ENCODE measurements at regions not wholly inside any gene's neighbourhood (a gene's known extent, or its start where the extent isn't known, plus 50 kb on each side); places are given as distances from the start of the nearest gene placed in this dataset.

- Histone ChIP-seq H3K9me2 (no peaks in the 10 kb centered on the region), H3K36me3 (replicated peaks in 1 of 2; ENCODE audit: control insufficient read depth in 1 of 2, insufficient read depth in 2 of 2, low read length in 1 of 2) (no peaks in the 10 kb centered on the region), H3K27me3 (ENCODE audit: insufficient read depth) (no peaks in the 10 kb centered on the region), H4K20me1 (ENCODE audit: insufficient read depth) (no peaks in the 10 kb centered on the region), H3K79me2 (ENCODE audit: insufficient read depth) (no peaks in the 10 kb centered on the region), H3K4me1 (ENCODE audit: control insufficient read depth in 1 of 2, insufficient read depth in 2 of 2, low read depth in 1 of 2, low read length in 1 of 2) (peaks cover 0 to 22% of the 10 kb centered on the region in 2 experiments; a peak in 2 of 4 replicates), H3K9ac (peak overlapping the region; percentile 54; the same call in 1 of the 2 replicates), H3K27ac (ENCODE audit: low read depth in 2 of 2, low read length in 1 of 2) (peak overlapping the region in 1 of 2 experiments; percentile 89; a peak in 2 of 4 replicates), H3K9me3 (no peaks in the 10 kb centered on the region), H3K4me2 (peak overlapping the region; percentile 8; the same call in 1 of the 2 replicates), H3F3A (replicated peaks; ENCODE audit: insufficient read depth) (peaks cover 7% of the 10 kb centered on the region), H3K4me3 (ENCODE audit: low read depth in 2 of 2, low read length in 1 of 2) (no peak overlapping the region), H2AFZ (ENCODE audit: low read depth) (no peak overlapping the region)
- 11% methylated on average over 1 of the region's 1 CpG for WGBS (ENCODE audit: low lambda C conversion rate)
- TF ChIP-seq RCOR1 (IDR thresholded peaks at IDR 0.05; ENCODE audit: low read length), result no peak
- TF ChIP-seq FOXM1 (IDR thresholded peaks at IDR 0.05; ENCODE audit: low read depth), result 0 out of 2 replicates have a peak, but pooled peaks have one; percentile 55
- TF ChIP-seq YY1 (IDR thresholded peaks at IDR 0.05; ENCODE audit: low read depth), result peak; percentile 56; the same call in 1 of the 2 replicates
- no peak for TF ChIP-seq RAD21 (IDR thresholded peaks at IDR 0.05; ENCODE audit: low read length)
- TF ChIP-seq TEAD4 (IDR thresholded peaks at IDR 0.05; ENCODE audit: borderline replicate concordance, insufficient read depth), result peak; percentile 70; the same call in 1 of the 2 replicates
- no peak for TF ChIP-seq REST (IDR thresholded peaks at IDR 0.05; ENCODE audit: low read depth, low read length)
- no peak for TF ChIP-seq SIN3A (IDR thresholded peaks at IDR 0.05; ENCODE audit: borderline replicate concordance, low read depth, low read length)
- TF ChIP-seq MEF2A (IDR thresholded peaks at IDR 0.05; ENCODE audit: borderline replicate concordance, low read depth), result no peak
- TF ChIP-seq MAX (IDR thresholded peaks at IDR 0.05; ENCODE audit: low read depth), result peak; percentile 85
- TF ChIP-seq TCF12 (IDR thresholded peaks at IDR 0.05), result peak; percentile 95
- peak; percentile 49; the same call in 1 of the 2 replicates for TF ChIP-seq ZBTB33 (IDR thresholded peaks at IDR 0.05; ENCODE audit: borderline replicate concordance, low read depth)
- TF ChIP-seq PBX3 (IDR thresholded peaks at IDR 0.05), result peak; percentile 92
- TF ChIP-seq NFIC (IDR thresholded peaks at IDR 0.05; ENCODE audit: borderline replicate concordance), result peak; percentile 88
- TF ChIP-seq EP300 (IDR thresholded peaks at IDR 0.05; ENCODE audit: borderline replicate concordance in 1 of 2, low read depth in 1 of 2, low read length in 1 of 2), result peak in 1 of 2 experiments; percentile 93; a peak in 2 of 4 replicates
- peak; percentile 78 for TF ChIP-seq JUND (IDR thresholded peaks at IDR 0.05)
- 0 out of 2 replicates have a peak, but pooled peaks have one; percentile 15 for TF ChIP-seq POLR2AphosphoS5 (IDR thresholded peaks at IDR 0.05; ENCODE audit: low read depth, low read length)
- TF ChIP-seq FOSL2 (IDR thresholded peaks at IDR 0.05; ENCODE audit: borderline replicate concordance, low read depth), result peak; percentile 42; the same call in 1 of the 2 replicates
- no peak for DNase-seq
- ChIA-PET POLR2A (no interaction called here), CTCF (no interaction called here)
Measured at GRCh38 chr11:27242591-27242990, 120.4 kb downstream of the CCDC34 start.

Data from SK-N-SH (cell line).